OCI-LY7 (cell line): ENCODE measurements at regions not wholly inside any gene's neighbourhood (a gene's known extent, or its start where the extent isn't known, plus 50 kb on each side); places are given as distances from the start of the nearest gene placed in this dataset.

Experiments used
- BruUV-seq: library from RNA; stranded (reverse); fragments of 400-500 nt; replicated peaks from 2 replicates; lab custom pipeline; 2021; lab: Mats Ljungman, UMichigan
- CTCF ChIA-PET: fragments of 300-600 bp; sonication (Branson Sonifier 250); formaldehyde crosslinking; loops from one replicate; lab custom pipeline; 2022; ENCODE audit warnings: antibody characterized with exemption; ENCODE audit not compliant: unreplicated experiment; lab: Charles Lee
- POLR2A ChIA-PET: fragments of 300-600 bp; sonication (Branson Sonifier 250); formaldehyde crosslinking; loops from one replicate; lab custom pipeline; 2022; ENCODE audit warnings: antibody characterized with exemption; lab: Charles Lee
- DNase-seq: peaks from one replicate; pipeline ENCODE4 v3.0.0-alpha.2; 2015; ENCODE audit warnings: low spot score
- H2AFZ ChIP-seq: fragments of 200-600 bp; sonication (generic), shearing (Covaris generic); 2 replicates; pipeline ENCODE4 v1.6.1; 2014; ENCODE audit warnings: mild to moderate bottlenecking, antibody characterized with exemption, low read length, moderate library complexity
- H3K27ac ChIP-seq: fragments of 200-600 bp; sonication (generic); 2 replicates; pipeline ENCODE4 v1.5.1; 2014; ENCODE audit warnings: mixed run types, low read depth, mild to moderate bottlenecking, moderate library complexity, low read length, inconsistent platforms; ENCODE audit not compliant: poor library complexity, severe bottlenecking
- H3K36me3 ChIP-seq: fragments of 200-600 bp; sonication (generic); 2 replicates; pipeline ENCODE4 v1.6.1; 2014; ENCODE audit warnings: mild to moderate bottlenecking, antibody characterized with exemption, low read length, moderate library complexity, mixed read lengths; ENCODE audit not compliant: insufficient read depth
- H3K4me1 ChIP-seq: fragments of 200-600 bp; sonication (generic); 2 replicates; pipeline ENCODE4 v1.5.1; 2014; ENCODE audit warnings: mild to moderate bottlenecking, low read length; ENCODE audit not compliant: insufficient read depth, poor library complexity, severe bottlenecking
- H3K4me2 ChIP-seq: fragments of 200-600 bp; sonication (generic); 2 replicates; pipeline ENCODE4 v1.6.1; 2014; ENCODE audit warnings: mild to moderate bottlenecking, low read length
- H3K4me3 ChIP-seq: fragments of 200-600 bp; sonication (generic); 2 replicates; pipeline ENCODE4 v1.5.1; 2014; ENCODE audit warnings: mild to moderate bottlenecking, low read depth, low read length; ENCODE audit not compliant: poor library complexity, severe bottlenecking
- H3K79me2 ChIP-seq: fragments of 200-600 bp; sonication (generic); 2 replicates; pipeline ENCODE4 v1.6.1; 2016; ENCODE audit warnings: low read depth, mild to moderate bottlenecking, low read length, moderate library complexity, mixed read lengths; ENCODE audit not compliant: insufficient read depth
- H3K9me2 ChIP-seq: fragments of 200-600 bp; sonication (generic); 2 replicates; pipeline ENCODE4 v1.6.1; 2016; ENCODE audit warnings: mild to moderate bottlenecking, low read length, mixed read lengths; ENCODE audit not compliant: insufficient read depth
- H3K9me3 ChIP-seq: fragments of 200-600 bp; sonication (generic); 2 replicates; pipeline ENCODE4 v1.6.1; 2014; ENCODE audit warnings: mild to moderate bottlenecking, mixed run types, low read length, mixed read lengths
- H4K20me1 ChIP-seq: fragments of 200-600 bp; sonication (generic); 2 replicates; pipeline ENCODE4 v1.6.1; 2014; ENCODE audit warnings: mild to moderate bottlenecking, antibody characterized with exemption, low read length, moderate library complexity, mixed read lengths; ENCODE audit not compliant: insufficient read depth
- CTCF ChIP-seq: fragments of 200-600 bp; sonication (generic); conservative IDR thresholded peaks from 2 replicates; pipeline ENCODE4 v1.5.1; 2014; ENCODE audit warnings: mild to moderate bottlenecking, antibody characterized with exemption, low read length, moderate library complexity, mixed read lengths
- EZH2phosphoT487 ChIP-seq: fragments of 200-600 bp; sonication (generic); IDR thresholded peaks from 2 replicates; pipeline ENCODE4 v1.6.1; 2018; ENCODE audit warnings: low read depth, borderline replicate concordance, mild to moderate bottlenecking, mixed run types, antibody characterized with exemption, low read length, moderate library complexity, mixed read lengths
- intact Hi-C: fragments of 100-400 bp; cut with micrococcal nuclease; formaldehyde crosslinking; loops from one replicate; pipeline ENCODE4 v1.10.0; 2022; ENCODE audit not compliant: unreplicated experiment

- Histone ChIP-seq H3K4me2 (no peak overlapping the region), H2AFZ (no peak overlapping the region), H3K9me2 (no peaks in the 10 kb centered on the region), H3K9me3 (no peaks in the 10 kb centered on the region), H3K27ac (no peak overlapping the region), H3K4me3 (no peak overlapping the region), H3K36me3 (no peaks in the 10 kb centered on the region), H4K20me1 (no peaks in the 10 kb centered on the region), H3K4me1 (no peaks in the 10 kb centered on the region), H3K79me2 (no peaks in the 10 kb centered on the region)
- no peak for TF ChIP-seq CTCF
- no peak for TF ChIP-seq EZH2phosphoT487
- DNase-seq, result no peak
- intact Hi-C loops, result no loop called here
- POLR2A ChIA-PET, result no interaction called here
- CTCF ChIA-PET, result no interaction called here
- BruUV-seq, result no TSS peak
These were observed 226.7 kb downstream of the GPAM start for GRCh38 chr10:111956841-111957240.

- intact Hi-C loops, result no loop called here
- ChIA-PET CTCF (no interaction called here), POLR2A (interaction anchor here (0.5 to 0.6 kb wide), 2 partner anchors 129 to 345 kb away, joined by 3 read pairs; no protein-coding TSS in a partner anchor)
- TF ChIP-seq EZH2phosphoT487, result no peak
- no peak for TF ChIP-seq CTCF
- no peak overlapping the region for H3K4me2 ChIP-seq
- no TSS peak for BruUV-seq
- H3K4me3 ChIP-seq, result no peak overlapping the region
- no peak overlapping the region for H2AFZ ChIP-seq
- H3K27ac ChIP-seq, result no peak overlapping the region
- DNase-seq, result no peak
- H3K4me1 ChIP-seq, result no peaks in the 10 kb centered on the region
- no peaks in the 10 kb centered on the region for H3K36me3 ChIP-seq
- H3K9me2 ChIP-seq, result no peaks in the 10 kb centered on the region
- no peaks in the 10 kb centered on the region for H3K9me3 ChIP-seq
- H4K20me1 ChIP-seq, result no peaks in the 10 kb centered on the region
- no peaks in the 10 kb centered on the region for H3K79me2 ChIP-seq
These were observed 220.6 kb downstream of the GPAM start for GRCh38 chr10:111962951-111963350.

- BruUV-seq, result no TSS peak
- Histone ChIP-seq H3K4me2 (no peak overlapping the region), H3K4me3 (no peak overlapping the region), H3K27ac (no peak overlapping the region), H4K20me1 (no peaks in the 10 kb centered on the region), H3K9me2 (no peaks in the 10 kb centered on the region), H3K79me2 (no peaks in the 10 kb centered on the region), H3K9me3 (no peaks in the 10 kb centered on the region), H2AFZ (no peak overlapping the region), H3K4me1 (no peaks in the 10 kb centered on the region), H3K36me3 (no peaks in the 10 kb centered on the region)
- POLR2A ChIA-PET, result no interaction called here
- intact Hi-C loops, result no loop called here
- TF ChIP-seq EZH2phosphoT487 (no peak), CTCF (no peak)
- no peak for DNase-seq
- CTCF ChIA-PET, result no interaction called here
These were observed 216.4 kb downstream of the GPAM start for GRCh38 chr10:111967116-111967515.
